WTC11 (cell line): ENCODE measurements at regions not wholly inside any gene's neighbourhood (a gene's known extent, or its start where the extent isn't known, plus 50 kb on each side); places are given as distances from the start of the nearest gene placed in this dataset.

ENCODE experiments used
- ATAC-seq: fragments of 200-7000 bp; cut with Tn5 transposase; 2 replicates; pipeline ENCODE4 v1.10.0; 2021; ENCODE audit warnings: mild to moderate bottlenecking, moderate library complexity
- CTCF ChIA-PET: fragments of 300-600 bp; sonication (Branson Sonifier 250); formaldehyde crosslinking; loops from one replicate; lab custom pipeline; 2021; ENCODE audit warnings: antibody characterized with exemption; lab: Charles Lee
- POLR2A ChIA-PET: fragments of 350-600 bp; sonication (Branson Sonifier 250); formaldehyde crosslinking; loops from one replicate; lab custom pipeline; 2021; ENCODE audit warnings: antibody characterized with exemption; lab: Charles Lee
- DNase-seq: peaks from one replicate; pipeline ENCODE4 v3.0.0; 2021; ENCODE audit warnings: low spot score
- H3K27ac Mint-ChIP-seq: 2 replicates; pipeline ENCODE4 v1.8.0; 2021; ENCODE audit warnings: mixed read lengths
- H3K27me3 Mint-ChIP-seq: 2 replicates; pipeline ENCODE4 v1.8.0; 2021; ENCODE audit warnings: low read depth, mild to moderate bottlenecking, moderate library complexity, mixed read lengths
- H3K36me3 Mint-ChIP-seq: 2 replicates; pipeline ENCODE4 v1.8.0; 2021; ENCODE audit warnings: mixed read lengths
- H3K4me1 Mint-ChIP-seq: 2 replicates; pipeline ENCODE4 v1.8.0; 2022; ENCODE audit warnings: mixed read lengths
- H3K4me3 Mint-ChIP-seq: 2 replicates; pipeline ENCODE4 v1.8.0; 2021; ENCODE audit warnings: mild to moderate bottlenecking, moderate library complexity, mixed read lengths
- H3K9me3 Mint-ChIP-seq: 2 replicates; pipeline ENCODE4 v1.8.0; 2021; ENCODE audit warnings: mixed read lengths
- NFE2L1 ChIP-seq: sonication (generic); formaldehyde crosslinking; IDR thresholded peaks from 2 replicates; pipeline ENCODE4 v1.8.1; 2023; ENCODE audit warnings: missing genetic modification reagents
- TEAD1 ChIP-seq: sonication (generic); formaldehyde crosslinking; IDR thresholded peaks from 2 replicates; pipeline ENCODE4 v1.8.0; 2022; ENCODE audit warnings: mild to moderate bottlenecking, missing genetic modification reagents
- ZNF263 ChIP-seq: sonication (generic); formaldehyde crosslinking; IDR thresholded peaks from 2 replicates; pipeline ENCODE4 v1.8.1; 2022; ENCODE audit warnings: low read depth, mild to moderate bottlenecking, moderate library complexity, missing genetic modification reagents
- ZNF317 ChIP-seq: sonication (generic); formaldehyde crosslinking; IDR thresholded peaks from 2 replicates; pipeline ENCODE4 v1.8.1; 2023; ENCODE audit warnings: low read depth, mild to moderate bottlenecking, moderate library complexity, missing genetic modification reagents, borderline replicate concordance
- TF ChIP-seq, protein P1 (sequence below): sonication (generic); formaldehyde crosslinking; IDR thresholded peaks from 2 replicates; pipeline ENCODE4 v1.8.1; 2022; ENCODE audit warnings: mild to moderate bottlenecking, missing genetic modification reagents, moderate library complexity, borderline replicate concordance
- TF ChIP-seq, protein P2 (sequence below): fragments of 250-450 bp; sonication (Bioruptor Pico); IDR thresholded peaks from 2 replicates; pipeline ENCODE4 v1.9.0; 2021; ENCODE audit warnings: mild to moderate bottlenecking, borderline replicate concordance
- TF ChIP-seq, protein P3 (sequence below): fragments of 250-450 bp; sonication (Bioruptor Pico); IDR thresholded peaks from 2 replicates; pipeline ENCODE4 v1.9.0; 2021; ENCODE audit warnings: moderate library complexity, mild to moderate bottlenecking, inconsistent platforms, borderline replicate concordance
- TF ChIP-seq, protein P4 (sequence below): fragments of 250-450 bp; sonication (Bioruptor Pico); IDR thresholded peaks from 2 replicates; pipeline ENCODE4 v1.9.0; 2021; ENCODE audit warnings: mild to moderate bottlenecking
- TF ChIP-seq, protein P5 (sequence below): sonication (generic); formaldehyde crosslinking; IDR thresholded peaks from 2 replicates; pipeline ENCODE4 v1.8.0; 2023; ENCODE audit warnings: mild to moderate bottlenecking, missing genetic modification reagents
- TF ChIP-seq, protein P6 (sequence below): sonication (generic); formaldehyde crosslinking; IDR thresholded peaks from 2 replicates; pipeline ENCODE4 v1.8.1; 2023; ENCODE audit warnings: mild to moderate bottlenecking, missing genetic modification reagents, borderline replicate concordance
- TF ChIP-seq, protein P7 (sequence below): fragments of 250-450 bp; sonication (Bioruptor Pico); IDR thresholded peaks from 2 replicates; pipeline ENCODE4 v2.1.2; 2022; ENCODE audit warnings: mild to moderate bottlenecking, moderate library complexity

DNA sequence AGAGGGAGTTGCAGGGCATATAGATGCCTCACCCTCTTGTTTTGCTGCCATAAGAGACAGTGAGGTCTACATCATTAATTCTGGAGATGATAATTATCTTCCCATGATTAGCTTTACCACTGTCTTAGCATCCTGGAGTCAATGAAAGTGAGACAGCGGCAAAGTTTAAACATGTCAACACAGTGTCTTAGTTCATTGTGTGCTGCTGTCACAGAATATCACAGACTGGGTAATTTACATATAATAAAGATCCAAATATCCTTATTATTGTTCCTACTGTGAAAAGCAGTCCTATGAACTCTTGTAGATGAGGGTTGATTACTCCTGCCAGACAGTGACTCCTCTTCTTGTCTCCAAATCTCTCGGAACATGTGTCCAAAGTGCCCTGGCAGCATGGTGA lies 658.6 kb upstream of the ADGRB3 start:
- DNase-seq: no peak
- CTCF ChIA-PET: no interaction called here
- Mint-ChIP-seq H3K36me3 (no peaks in the 10 kb centered on the region), H3K27me3 (no peaks in the 10 kb centered on the region; the same call in 1 of the 2 replicates), H3K27ac (no peak overlapping the region), H3K4me1 (peaks cover 15% of the 10 kb centered on the region), H3K9me3 (no peaks in the 10 kb centered on the region), H3K4me3 (no peak overlapping the region)
- POLR2A ChIA-PET: no interaction called here
- no peak for ATAC-seq
- TF ChIP-seq, protein P1, sequence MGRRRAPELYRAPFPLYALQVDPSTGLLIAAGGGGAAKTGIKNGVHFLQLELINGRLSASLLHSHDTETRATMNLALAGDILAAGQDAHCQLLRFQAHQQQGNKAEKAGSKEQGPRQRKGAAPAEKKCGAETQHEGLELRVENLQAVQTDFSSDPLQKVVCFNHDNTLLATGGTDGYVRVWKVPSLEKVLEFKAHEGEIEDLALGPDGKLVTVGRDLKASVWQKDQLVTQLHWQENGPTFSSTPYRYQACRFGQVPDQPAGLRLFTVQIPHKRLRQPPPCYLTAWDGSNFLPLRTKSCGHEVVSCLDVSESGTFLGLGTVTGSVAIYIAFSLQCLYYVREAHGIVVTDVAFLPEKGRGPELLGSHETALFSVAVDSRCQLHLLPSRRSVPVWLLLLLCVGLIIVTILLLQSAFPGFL (CRISPR knock-in tag): no peak
- TF ChIP-seq, protein P2, sequence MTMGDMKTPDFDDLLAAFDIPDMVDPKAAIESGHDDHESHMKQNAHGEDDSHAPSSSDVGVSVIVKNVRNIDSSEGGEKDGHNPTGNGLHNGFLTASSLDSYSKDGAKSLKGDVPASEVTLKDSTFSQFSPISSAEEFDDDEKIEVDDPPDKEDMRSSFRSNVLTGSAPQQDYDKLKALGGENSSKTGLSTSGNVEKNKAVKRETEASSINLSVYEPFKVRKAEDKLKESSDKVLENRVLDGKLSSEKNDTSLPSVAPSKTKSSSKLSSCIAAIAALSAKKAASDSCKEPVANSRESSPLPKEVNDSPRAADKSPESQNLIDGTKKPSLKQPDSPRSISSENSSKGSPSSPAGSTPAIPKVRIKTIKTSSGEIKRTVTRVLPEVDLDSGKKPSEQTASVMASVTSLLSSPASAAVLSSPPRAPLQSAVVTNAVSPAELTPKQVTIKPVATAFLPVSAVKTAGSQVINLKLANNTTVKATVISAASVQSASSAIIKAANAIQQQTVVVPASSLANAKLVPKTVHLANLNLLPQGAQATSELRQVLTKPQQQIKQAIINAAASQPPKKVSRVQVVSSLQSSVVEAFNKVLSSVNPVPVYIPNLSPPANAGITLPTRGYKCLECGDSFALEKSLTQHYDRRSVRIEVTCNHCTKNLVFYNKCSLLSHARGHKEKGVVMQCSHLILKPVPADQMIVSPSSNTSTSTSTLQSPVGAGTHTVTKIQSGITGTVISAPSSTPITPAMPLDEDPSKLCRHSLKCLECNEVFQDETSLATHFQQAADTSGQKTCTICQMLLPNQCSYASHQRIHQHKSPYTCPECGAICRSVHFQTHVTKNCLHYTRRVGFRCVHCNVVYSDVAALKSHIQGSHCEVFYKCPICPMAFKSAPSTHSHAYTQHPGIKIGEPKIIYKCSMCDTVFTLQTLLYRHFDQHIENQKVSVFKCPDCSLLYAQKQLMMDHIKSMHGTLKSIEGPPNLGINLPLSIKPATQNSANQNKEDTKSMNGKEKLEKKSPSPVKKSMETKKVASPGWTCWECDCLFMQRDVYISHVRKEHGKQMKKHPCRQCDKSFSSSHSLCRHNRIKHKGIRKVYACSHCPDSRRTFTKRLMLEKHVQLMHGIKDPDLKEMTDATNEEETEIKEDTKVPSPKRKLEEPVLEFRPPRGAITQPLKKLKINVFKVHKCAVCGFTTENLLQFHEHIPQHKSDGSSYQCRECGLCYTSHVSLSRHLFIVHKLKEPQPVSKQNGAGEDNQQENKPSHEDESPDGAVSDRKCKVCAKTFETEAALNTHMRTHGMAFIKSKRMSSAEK (CRISPR knock-in tag): no peak
- TF ChIP-seq, protein P3, sequence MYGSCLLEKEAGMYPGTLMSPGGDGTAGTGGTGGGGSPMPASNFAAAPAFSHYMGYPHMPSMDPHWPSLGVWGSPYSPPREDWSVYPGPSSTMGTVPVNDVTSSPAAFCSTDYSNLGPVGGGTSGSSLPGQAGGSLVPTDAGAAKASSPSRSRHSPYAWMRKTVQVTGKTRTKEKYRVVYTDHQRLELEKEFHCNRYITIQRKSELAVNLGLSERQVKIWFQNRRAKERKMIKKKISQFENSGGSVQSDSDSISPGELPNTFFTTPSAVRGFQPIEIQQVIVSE (CRISPR knock-in tag): no peak
- TF ChIP-seq TEAD1 (CRISPR knock-in tag): no peak
- TF ChIP-seq, protein P4, sequence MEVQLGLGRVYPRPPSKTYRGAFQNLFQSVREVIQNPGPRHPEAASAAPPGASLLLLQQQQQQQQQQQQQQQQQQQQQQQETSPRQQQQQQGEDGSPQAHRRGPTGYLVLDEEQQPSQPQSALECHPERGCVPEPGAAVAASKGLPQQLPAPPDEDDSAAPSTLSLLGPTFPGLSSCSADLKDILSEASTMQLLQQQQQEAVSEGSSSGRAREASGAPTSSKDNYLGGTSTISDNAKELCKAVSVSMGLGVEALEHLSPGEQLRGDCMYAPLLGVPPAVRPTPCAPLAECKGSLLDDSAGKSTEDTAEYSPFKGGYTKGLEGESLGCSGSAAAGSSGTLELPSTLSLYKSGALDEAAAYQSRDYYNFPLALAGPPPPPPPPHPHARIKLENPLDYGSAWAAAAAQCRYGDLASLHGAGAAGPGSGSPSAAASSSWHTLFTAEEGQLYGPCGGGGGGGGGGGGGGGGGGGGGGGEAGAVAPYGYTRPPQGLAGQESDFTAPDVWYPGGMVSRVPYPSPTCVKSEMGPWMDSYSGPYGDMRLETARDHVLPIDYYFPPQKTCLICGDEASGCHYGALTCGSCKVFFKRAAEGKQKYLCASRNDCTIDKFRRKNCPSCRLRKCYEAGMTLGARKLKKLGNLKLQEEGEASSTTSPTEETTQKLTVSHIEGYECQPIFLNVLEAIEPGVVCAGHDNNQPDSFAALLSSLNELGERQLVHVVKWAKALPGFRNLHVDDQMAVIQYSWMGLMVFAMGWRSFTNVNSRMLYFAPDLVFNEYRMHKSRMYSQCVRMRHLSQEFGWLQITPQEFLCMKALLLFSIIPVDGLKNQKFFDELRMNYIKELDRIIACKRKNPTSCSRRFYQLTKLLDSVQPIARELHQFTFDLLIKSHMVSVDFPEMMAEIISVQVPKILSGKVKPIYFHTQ (CRISPR knock-in tag): no peak
- TF ChIP-seq ZNF263 (CRISPR knock-in tag): no peak
- TF ChIP-seq, protein P5, sequence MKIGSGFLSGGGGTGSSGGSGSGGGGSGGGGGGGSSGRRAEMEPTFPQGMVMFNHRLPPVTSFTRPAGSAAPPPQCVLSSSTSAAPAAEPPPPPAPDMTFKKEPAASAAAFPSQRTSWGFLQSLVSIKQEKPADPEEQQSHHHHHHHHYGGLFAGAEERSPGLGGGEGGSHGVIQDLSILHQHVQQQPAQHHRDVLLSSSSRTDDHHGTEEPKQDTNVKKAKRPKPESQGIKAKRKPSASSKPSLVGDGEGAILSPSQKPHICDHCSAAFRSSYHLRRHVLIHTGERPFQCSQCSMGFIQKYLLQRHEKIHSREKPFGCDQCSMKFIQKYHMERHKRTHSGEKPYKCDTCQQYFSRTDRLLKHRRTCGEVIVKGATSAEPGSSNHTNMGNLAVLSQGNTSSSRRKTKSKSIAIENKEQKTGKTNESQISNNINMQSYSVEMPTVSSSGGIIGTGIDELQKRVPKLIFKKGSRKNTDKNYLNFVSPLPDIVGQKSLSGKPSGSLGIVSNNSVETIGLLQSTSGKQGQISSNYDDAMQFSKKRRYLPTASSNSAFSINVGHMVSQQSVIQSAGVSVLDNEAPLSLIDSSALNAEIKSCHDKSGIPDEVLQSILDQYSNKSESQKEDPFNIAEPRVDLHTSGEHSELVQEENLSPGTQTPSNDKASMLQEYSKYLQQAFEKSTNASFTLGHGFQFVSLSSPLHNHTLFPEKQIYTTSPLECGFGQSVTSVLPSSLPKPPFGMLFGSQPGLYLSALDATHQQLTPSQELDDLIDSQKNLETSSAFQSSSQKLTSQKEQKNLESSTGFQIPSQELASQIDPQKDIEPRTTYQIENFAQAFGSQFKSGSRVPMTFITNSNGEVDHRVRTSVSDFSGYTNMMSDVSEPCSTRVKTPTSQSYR: no peak
- TF ChIP-seq, protein P6, sequence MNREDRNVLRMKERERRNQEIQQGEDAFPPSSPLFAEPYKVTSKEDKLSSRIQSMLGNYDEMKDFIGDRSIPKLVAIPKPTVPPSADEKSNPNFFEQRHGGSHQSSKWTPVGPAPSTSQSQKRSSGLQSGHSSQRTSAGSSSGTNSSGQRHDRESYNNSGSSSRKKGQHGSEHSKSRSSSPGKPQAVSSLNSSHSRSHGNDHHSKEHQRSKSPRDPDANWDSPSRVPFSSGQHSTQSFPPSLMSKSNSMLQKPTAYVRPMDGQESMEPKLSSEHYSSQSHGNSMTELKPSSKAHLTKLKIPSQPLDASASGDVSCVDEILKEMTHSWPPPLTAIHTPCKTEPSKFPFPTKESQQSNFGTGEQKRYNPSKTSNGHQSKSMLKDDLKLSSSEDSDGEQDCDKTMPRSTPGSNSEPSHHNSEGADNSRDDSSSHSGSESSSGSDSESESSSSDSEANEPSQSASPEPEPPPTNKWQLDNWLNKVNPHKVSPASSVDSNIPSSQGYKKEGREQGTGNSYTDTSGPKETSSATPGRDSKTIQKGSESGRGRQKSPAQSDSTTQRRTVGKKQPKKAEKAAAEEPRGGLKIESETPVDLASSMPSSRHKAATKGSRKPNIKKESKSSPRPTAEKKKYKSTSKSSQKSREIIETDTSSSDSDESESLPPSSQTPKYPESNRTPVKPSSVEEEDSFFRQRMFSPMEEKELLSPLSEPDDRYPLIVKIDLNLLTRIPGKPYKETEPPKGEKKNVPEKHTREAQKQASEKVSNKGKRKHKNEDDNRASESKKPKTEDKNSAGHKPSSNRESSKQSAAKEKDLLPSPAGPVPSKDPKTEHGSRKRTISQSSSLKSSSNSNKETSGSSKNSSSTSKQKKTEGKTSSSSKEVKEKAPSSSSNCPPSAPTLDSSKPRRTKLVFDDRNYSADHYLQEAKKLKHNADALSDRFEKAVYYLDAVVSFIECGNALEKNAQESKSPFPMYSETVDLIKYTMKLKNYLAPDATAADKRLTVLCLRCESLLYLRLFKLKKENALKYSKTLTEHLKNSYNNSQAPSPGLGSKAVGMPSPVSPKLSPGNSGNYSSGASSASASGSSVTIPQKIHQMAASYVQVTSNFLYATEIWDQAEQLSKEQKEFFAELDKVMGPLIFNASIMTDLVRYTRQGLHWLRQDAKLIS (CRISPR knock-in tag): no peak
- no peak for TF ChIP-seq NFE2L1
- no peak for TF ChIP-seq ZNF317 (CRISPR knock-in tag)
- TF ChIP-seq, protein P7, sequence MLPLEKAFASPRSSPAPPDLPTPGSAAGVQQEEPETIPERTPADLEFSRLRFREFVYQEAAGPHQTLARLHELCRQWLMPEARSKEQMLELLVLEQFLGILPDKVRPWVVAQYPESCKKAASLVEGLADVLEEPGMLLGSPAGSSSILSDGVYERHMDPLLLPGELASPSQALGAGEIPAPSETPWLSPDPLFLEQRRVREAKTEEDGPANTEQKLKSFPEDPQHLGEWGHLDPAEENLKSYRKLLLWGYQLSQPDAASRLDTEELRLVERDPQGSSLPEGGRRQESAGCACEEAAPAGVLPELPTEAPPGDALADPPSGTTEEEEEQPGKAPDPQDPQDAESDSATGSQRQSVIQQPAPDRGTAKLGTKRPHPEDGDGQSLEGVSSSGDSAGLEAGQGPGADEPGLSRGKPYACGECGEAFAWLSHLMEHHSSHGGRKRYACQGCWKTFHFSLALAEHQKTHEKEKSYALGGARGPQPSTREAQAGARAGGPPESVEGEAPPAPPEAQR: no peak
